Mesendoderm (in vitro differentiated cells): ENCODE measurements at regions not wholly inside any gene's neighbourhood (a gene's known extent, or its start where the extent isn't known, plus 50 kb on each side); places are given as distances from the start of the nearest gene placed in this dataset.

Experiments
- DNase-seq: peaks from one replicate; pipeline ENCODE4 v3.0.0; 2013
- H2AK5ac ChIP-seq: 2 replicates; pipeline ENCODE4 v1.6.1; 2013; ENCODE audit warnings: low read length, inconsistent platforms
- H2BK120ac ChIP-seq: 2 replicates; pipeline ENCODE4 v1.6.1; 2013; ENCODE audit warnings: low read depth, mild to moderate bottlenecking, low read length, moderate library complexity, mixed read lengths
- H2BK15ac ChIP-seq: replicated peaks from 2 replicates; pipeline ENCODE4 v1.6.1; 2013; ENCODE audit warnings: low read depth, mild to moderate bottlenecking, moderate library complexity
- H2BK5ac ChIP-seq: 2 replicates; pipeline ENCODE4 v1.6.1; 2013; ENCODE audit warnings: low read length, inconsistent platforms
- H3K18ac ChIP-seq: 2 replicates; pipeline ENCODE4 v1.6.1; 2013; ENCODE audit warnings: mild to moderate bottlenecking, low read length, mixed read lengths
- H3K23ac ChIP-seq: one replicate; pipeline ENCODE4 v1.6.1; 2013; ENCODE audit warnings: low read length
- H3K27ac ChIP-seq: 2 replicates; pipeline ENCODE4 v1.5.1; 2013; ENCODE audit warnings: low read depth, mild to moderate bottlenecking, inconsistent platforms, low read length, moderate library complexity
- H3K27me3 ChIP-seq: 2 replicates; pipeline ENCODE4 v1.6.1; 2013; ENCODE audit warnings: low read length, control low read depth, mild to moderate bottlenecking, inconsistent platforms; ENCODE audit not compliant: insufficient read depth, poor library complexity
- H3K36me3 ChIP-seq: 2 replicates; pipeline ENCODE4 v1.6.1; 2013; ENCODE audit warnings: low read length, inconsistent platforms; ENCODE audit not compliant: control insufficient read depth, insufficient read depth
- H3K4ac ChIP-seq: one replicate; pipeline ENCODE4 v1.6.1; 2013; ENCODE audit warnings: low read depth, mild to moderate bottlenecking, low read length, moderate library complexity
- H3K4me1 ChIP-seq: 2 replicates; pipeline ENCODE4 v1.6.1; 2013; ENCODE audit warnings: low read depth, low read length, inconsistent platforms; ENCODE audit not compliant: control insufficient read depth
- H3K4me2 ChIP-seq: 2 replicates; pipeline ENCODE4 v1.6.1; 2013; ENCODE audit warnings: low read length
- H3K4me3 ChIP-seq: 2 replicates; pipeline ENCODE4 v1.5.1; 2013; ENCODE audit warnings: mild to moderate bottlenecking, low read length
- H3K56ac ChIP-seq: one replicate; pipeline ENCODE4 v1.6.1; 2013; ENCODE audit warnings: low read length
- H3K79me1 ChIP-seq: 2 replicates; pipeline ENCODE4 v1.6.1; 2013; ENCODE audit warnings: low read length, inconsistent platforms
- H3K79me2 ChIP-seq: 2 replicates; pipeline ENCODE4 v1.6.1; 2013; ENCODE audit warnings: mild to moderate bottlenecking, low read length; ENCODE audit not compliant: control insufficient read depth, insufficient read depth
- H3K9ac ChIP-seq: 2 replicates; pipeline ENCODE4 v1.6.1; 2013; ENCODE audit warnings: low read length, inconsistent platforms
- H4K5ac ChIP-seq: one replicate; pipeline ENCODE4 v1.6.1; 2013; ENCODE audit warnings: low read length
- H4K8ac ChIP-seq: one replicate; pipeline ENCODE4 v1.6.1; 2013; ENCODE audit warnings: low read depth, mild to moderate bottlenecking, control low read depth, low read length, moderate library complexity
- WGBS: extraction: QIAGEN DNeasy Blood & Tissue Kit; methylation state at CpG from one replicate; pipeline ENCODE4 v1.1.7; 2013; ENCODE audit warnings: low lambda C conversion rate, missing lambda C conversion rate; ENCODE audit not compliant: insufficient coverage; ENCODE audit errors: extremely low coverage; 5-methylcytosine and 5-hydroxymethylcytosine counted together

- Histone ChIP-seq H3K18ac (no peak overlapping the region), H3K27me3 (no peaks in the 10 kb centered on the region), H2AK5ac (no peak overlapping the region), H3K36me3 (no peaks in the 10 kb centered on the region), H2BK120ac (no peak overlapping the region), H3K79me2 (no peaks in the 10 kb centered on the region), H3K23ac (no peak overlapping the region), H3K79me1 (no peaks in the 10 kb centered on the region), H3K4me1 (no peaks in the 10 kb centered on the region), H3K27ac (no peak overlapping the region), H3K4me2 (no peak overlapping the region), H3K9ac (no peak overlapping the region), H4K8ac (no peak overlapping the region), H2BK5ac (no peak overlapping the region), H3K4ac (no peak overlapping the region), H2BK15ac (no peak overlapping the region), H3K4me3 (no peak overlapping the region), H3K56ac (no peak overlapping the region), H4K5ac (no peak overlapping the region)
- no peak for DNase-seq
- WGBS: no CpG with 5 or more reads among the region's 1 CpG
These were observed 385.2 kb downstream of the NUF2 start for GRCh38 chr1:163706915-163707314.

GRCh38 chr1:163709636-163710035 is 387.9 kb downstream of the NUF2 start:
- no peak overlapping the region for H3K9ac ChIP-seq
- H2AK5ac ChIP-seq: no peak overlapping the region
- H3K23ac ChIP-seq: no peak overlapping the region

GRCh38 chr1:163712321-163712720 is 390.6 kb downstream of the NUF2 start:
- H2BK120ac ChIP-seq: no peak overlapping the region
- no peaks in the 10 kb centered on the region for H3K79me1 ChIP-seq
- no peak overlapping the region for H3K23ac ChIP-seq
- H3K79me2 ChIP-seq: no peaks in the 10 kb centered on the region
- no peak overlapping the region for H3K18ac ChIP-seq
- H3K9ac ChIP-seq: no peak overlapping the region
- no CpG with 5 or more reads among the region's 3 CpGs for WGBS
- no peak overlapping the region for H3K27ac ChIP-seq
- H3K4me3 ChIP-seq: no peak overlapping the region
- no peak for DNase-seq
- no peak overlapping the region for H2BK5ac ChIP-seq
- H2BK15ac ChIP-seq: no peak overlapping the region
- H3K4me1 ChIP-seq: no peaks in the 10 kb centered on the region
- no peak overlapping the region for H3K56ac ChIP-seq
- no peak overlapping the region for H4K5ac ChIP-seq
- no peak overlapping the region for H4K8ac ChIP-seq
- no peak overlapping the region for H3K4ac ChIP-seq
- H2AK5ac ChIP-seq: no peak overlapping the region
- H3K27me3 ChIP-seq: no peaks in the 10 kb centered on the region
- no peaks in the 10 kb centered on the region for H3K36me3 ChIP-seq
- H3K4me2 ChIP-seq: no peak overlapping the region

More at GRCh38 chr1:163709636-163710035, 387.9 kb downstream of the NUF2 start:
- Histone ChIP-seq H3K27ac (no peak overlapping the region), H3K4me1 (no peaks in the 10 kb centered on the region), H2BK120ac (no peak overlapping the region), H4K8ac (no peak overlapping the region), H3K27me3 (no peaks in the 10 kb centered on the region), H4K5ac (no peak overlapping the region), H2BK5ac (no peak overlapping the region), H3K4me2 (no peak overlapping the region), H3K79me1 (no peaks in the 10 kb centered on the region), H3K36me3 (no peaks in the 10 kb centered on the region), H3K79me2 (no peaks in the 10 kb centered on the region), H3K4me3 (no peak overlapping the region), H3K4ac (no peak overlapping the region), H2BK15ac (no peak overlapping the region), H3K18ac (no peak overlapping the region), H3K56ac (no peak overlapping the region)
- no CpG with 5 or more reads among the region's 1 CpG for WGBS
- no peak for DNase-seq

GRCh38 chr1:163720294-163720693 is 398.5 kb downstream of the NUF2 start:
- H3K27me3 ChIP-seq: no peaks in the 10 kb centered on the region
- no peak overlapping the region for H3K56ac ChIP-seq
- WGBS: no CpG with 5 or more reads among the region's 3 CpGs
- H3K79me1 ChIP-seq: no peaks in the 10 kb centered on the region
- H3K27ac ChIP-seq: no peak overlapping the region
- H3K18ac ChIP-seq: no peak overlapping the region
- no peak overlapping the region for H2AK5ac ChIP-seq
- no peak overlapping the region for H3K4ac ChIP-seq
- H3K23ac ChIP-seq: no peak overlapping the region
- no peaks in the 10 kb centered on the region for H3K36me3 ChIP-seq
- no peak overlapping the region for H3K9ac ChIP-seq
- H3K4me3 ChIP-seq: no peak overlapping the region
- no peak overlapping the region for H4K5ac ChIP-seq
- H2BK5ac ChIP-seq: no peak overlapping the region
- H2BK15ac ChIP-seq: no peak overlapping the region
- no peaks in the 10 kb centered on the region for H3K4me1 ChIP-seq
- DNase-seq: no peak
- no peak overlapping the region for H2BK120ac ChIP-seq
- no peak overlapping the region for H3K4me2 ChIP-seq
- H4K8ac ChIP-seq: no peak overlapping the region
- no peaks in the 10 kb centered on the region for H3K79me2 ChIP-seq

GRCh38 chr1:163725551-163725950 is 403.8 kb downstream of the NUF2 start:
- no peak overlapping the region for H3K4ac ChIP-seq
- H3K36me3 ChIP-seq: no peaks in the 10 kb centered on the region
- H3K79me1 ChIP-seq: no peaks in the 10 kb centered on the region
- no peak overlapping the region for H3K27ac ChIP-seq
- no peak for DNase-seq
- no peak overlapping the region for H4K8ac ChIP-seq
- H2AK5ac ChIP-seq: no peak overlapping the region
- H4K5ac ChIP-seq: no peak overlapping the region
- no peak overlapping the region for H3K4me2 ChIP-seq
- no peak overlapping the region for H2BK15ac ChIP-seq
- H3K18ac ChIP-seq: no peak overlapping the region
- H3K9ac ChIP-seq: no peak overlapping the region
- no peaks in the 10 kb centered on the region for H3K4me1 ChIP-seq
- no peak overlapping the region for H3K23ac ChIP-seq
- no peak overlapping the region for H2BK5ac ChIP-seq
- no peak overlapping the region for H2BK120ac ChIP-seq
- no peaks in the 10 kb centered on the region for H3K79me2 ChIP-seq
- H3K56ac ChIP-seq: no peak overlapping the region
- H3K27me3 ChIP-seq: no peaks in the 10 kb centered on the region
- no peak overlapping the region for H3K4me3 ChIP-seq

DNA sequence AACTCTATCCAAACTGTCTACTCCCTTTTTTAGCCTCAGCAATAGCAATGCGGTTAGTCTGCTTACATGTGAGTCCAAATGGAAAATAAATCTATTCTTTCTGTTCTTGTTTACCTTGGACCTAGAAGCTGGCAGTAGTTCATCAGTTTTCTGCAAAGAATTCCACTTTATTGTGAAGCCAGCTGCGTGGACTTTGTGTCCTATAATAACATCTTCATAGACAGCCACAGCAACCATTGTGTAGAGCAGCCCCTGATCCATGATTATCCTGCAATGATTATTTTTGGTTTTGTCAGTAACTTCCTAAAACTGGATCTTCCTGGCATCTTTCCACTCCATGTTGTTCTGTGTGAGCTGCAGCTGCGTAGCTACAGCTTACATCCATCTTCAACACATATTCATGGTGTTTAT is 408.7 kb downstream of the NUF2 start:
- no peak overlapping the region for H3K4me3 ChIP-seq
- no peak overlapping the region for H3K56ac ChIP-seq
- no peak overlapping the region for H2AK5ac ChIP-seq
- no peaks in the 10 kb centered on the region for H3K36me3 ChIP-seq
- DNase-seq: no peak
- no peak overlapping the region for H3K18ac ChIP-seq
- H3K4ac ChIP-seq: no peak overlapping the region
- H3K4me1 ChIP-seq: no peaks in the 10 kb centered on the region
- no CpG with 5 or more reads among the region's 3 CpGs for WGBS
- no peak overlapping the region for H2BK15ac ChIP-seq
- no peak overlapping the region for H2BK5ac ChIP-seq
- no peaks in the 10 kb centered on the region for H3K79me1 ChIP-seq
- H3K4me2 ChIP-seq: no peak overlapping the region
- no peak overlapping the region for H2BK120ac ChIP-seq
- no peak overlapping the region for H4K8ac ChIP-seq
- H3K79me2 ChIP-seq: no peaks in the 10 kb centered on the region
- no peaks in the 10 kb centered on the region for H3K27me3 ChIP-seq
- H3K27ac ChIP-seq: no peak overlapping the region
- H3K9ac ChIP-seq: no peak overlapping the region
- H4K5ac ChIP-seq: no peak overlapping the region
- no peak overlapping the region for H3K23ac ChIP-seq
